ENCODE measurements at regions not wholly inside any gene's neighbourhood (a gene's known extent, or its start where the extent isn't known, plus 50 kb on each side); places are given as distances from the start of the nearest gene placed in this dataset.
"Not testable (repeated sequence)": the region's sequence is repeated elsewhere in the genome, so short reads cannot be mapped to it uniquely, and the experiment has no call there.

GRCh38 chr5:124872086-124872485 is 125.6 kb upstream of the ZNF608 start:
- DNase-seq (ENCODE audit: low spot score): no peak

GRCh38 chr5:124872615-124873014 is 126.2 kb upstream of the ZNF608 start:
- DNase-seq (ENCODE audit: low spot score): no peak

DNA sequence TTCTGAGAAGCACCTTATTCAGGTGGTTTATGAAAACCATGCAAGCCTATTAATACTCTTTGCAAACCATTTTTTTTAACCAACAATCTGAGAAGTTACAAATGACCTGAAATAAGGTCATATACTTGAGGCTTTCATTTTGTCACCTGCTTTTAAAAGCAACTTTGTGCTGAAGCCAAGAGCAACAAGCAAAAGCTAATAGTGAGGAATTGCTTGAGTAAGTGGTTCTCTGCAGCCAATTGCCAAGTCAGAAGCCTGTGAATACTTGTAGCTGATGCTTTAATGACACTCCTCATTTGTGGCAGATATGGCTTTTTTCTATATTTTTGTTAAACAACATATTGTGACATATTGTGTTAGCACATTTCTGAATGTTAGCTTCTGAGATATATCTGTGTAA is 126.7 kb upstream of the ZNF608 start:
- no peak for DNase-seq (ENCODE audit: low spot score)

GRCh38 chr5:124873713-124874112 is 127.3 kb upstream of the ZNF608 start:
- DNase-seq (ENCODE audit: low spot score): no peak

- no peak for DNase-seq (ENCODE audit: low spot score)
Observed at GRCh38 chr5:124876566-124876965, 130.1 kb upstream of the ZNF608 start.

- DNase-seq (ENCODE audit: low spot score): no peak
Observed at GRCh38 chr5:124876983-124877382, 130.5 kb upstream of the ZNF608 start.

DNA sequence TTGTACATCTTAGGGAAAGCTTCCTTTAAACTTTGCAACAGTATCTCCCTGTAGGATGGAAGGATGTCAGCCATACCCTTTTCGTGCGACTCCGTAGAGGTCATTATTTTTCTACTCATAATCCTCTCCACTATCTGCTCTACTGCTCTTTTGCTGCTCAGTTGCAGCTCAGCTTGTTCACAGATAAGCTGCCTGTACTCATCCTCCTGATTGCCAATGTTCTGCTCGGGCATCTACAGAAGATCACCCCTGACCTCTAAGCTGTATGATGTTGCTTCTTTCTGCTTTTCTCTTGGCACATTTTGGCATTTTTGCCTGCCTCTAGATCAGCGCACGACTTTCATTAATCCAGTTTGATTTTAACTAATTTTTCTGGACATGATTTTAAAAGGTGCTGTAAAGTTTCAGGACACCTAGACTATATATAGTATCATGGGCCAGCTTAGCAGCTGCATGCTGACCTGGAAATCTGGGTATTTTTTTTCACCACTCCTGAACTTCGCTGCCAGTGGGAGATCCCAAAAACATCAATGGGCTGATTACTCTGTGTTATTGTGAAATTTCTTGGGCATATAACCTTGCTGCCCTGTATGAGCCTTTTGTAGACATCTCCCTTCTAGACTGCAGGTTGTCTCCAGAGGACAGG is 131.2 kb upstream of the ZNF608 start:
- no peak for DNase-seq (ENCODE audit: low spot score)

DNA sequence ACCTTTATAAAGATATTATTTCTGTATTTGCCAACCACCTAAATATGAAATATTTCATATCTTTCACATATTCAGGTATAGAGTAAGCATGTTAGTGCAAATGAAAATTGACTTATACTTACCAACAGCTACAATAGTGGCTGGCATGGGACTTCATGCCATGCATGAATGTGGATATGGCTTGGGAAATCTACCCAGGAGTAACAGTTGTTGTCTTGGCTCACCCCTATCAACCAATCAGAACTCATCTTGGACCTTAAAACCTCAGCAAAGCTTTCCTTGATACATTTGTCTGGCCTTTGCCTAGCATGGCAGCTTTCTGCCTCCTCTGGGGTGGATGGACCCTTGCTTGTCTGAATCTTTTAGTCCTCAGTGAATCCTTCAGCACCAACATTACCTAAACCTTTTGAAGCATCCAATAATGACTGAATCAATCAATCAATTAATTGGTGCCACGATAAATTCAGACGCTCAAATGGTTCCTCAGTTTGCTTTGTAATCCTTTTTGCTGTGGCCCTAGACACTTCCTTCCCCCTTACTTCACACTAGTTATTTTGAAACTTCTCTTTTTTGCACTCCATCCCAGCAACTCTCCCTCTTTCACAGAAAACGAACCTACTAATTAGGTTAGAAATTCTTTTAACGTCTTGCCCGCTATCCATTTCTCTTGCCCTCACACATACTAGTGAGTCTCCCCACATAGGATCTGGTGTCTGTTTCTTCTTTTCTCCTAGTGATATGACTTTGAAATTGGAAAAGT is 132.3 kb upstream of the ZNF608 start:
- DNase-seq (ENCODE audit: low spot score): no peak

DNA sequence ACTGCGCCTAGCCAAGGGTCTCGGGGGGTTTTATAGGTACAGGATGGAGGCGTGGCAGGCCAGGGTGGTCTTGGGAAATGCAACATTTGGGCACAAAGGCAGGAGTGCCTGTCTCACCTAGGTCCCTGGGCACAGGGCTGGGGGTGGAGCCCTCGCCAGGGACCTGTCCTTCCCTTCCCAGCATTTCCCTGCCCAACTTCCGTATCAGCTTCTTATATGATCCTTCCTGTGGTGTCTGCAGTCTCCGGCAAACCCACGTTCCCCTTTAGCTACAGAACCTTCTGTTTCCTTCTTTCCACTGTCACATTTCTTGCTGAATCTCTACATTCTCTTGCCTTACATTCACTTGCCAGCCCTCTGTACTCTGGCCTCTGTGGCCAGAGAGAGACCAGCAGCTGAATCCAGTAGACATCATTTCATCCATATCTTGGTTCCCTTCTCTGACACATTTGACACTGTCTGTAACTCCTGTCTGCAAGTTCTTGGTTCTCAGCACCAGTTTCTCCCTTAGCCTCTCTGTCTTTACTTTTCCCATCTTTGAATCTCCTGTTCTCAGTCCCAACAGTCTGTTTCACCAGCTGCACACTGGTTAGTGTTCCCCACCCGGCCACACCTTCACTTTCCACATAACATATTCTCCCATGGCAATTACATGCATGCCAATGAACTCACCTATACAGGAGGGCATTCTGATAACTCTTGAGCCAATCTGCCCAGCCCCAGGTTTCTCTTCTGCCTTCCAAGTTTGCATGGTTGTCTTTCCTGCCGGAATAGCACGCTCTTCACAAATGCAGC is 134.7 kb upstream of the ZNF608 start:
- no peak for DNase-seq (ENCODE audit: low spot score)

- no peak for DNase-seq (ENCODE audit: low spot score)
Observed at GRCh38 chr5:124883681-124884080, 137.2 kb upstream of the ZNF608 start.

DNA sequence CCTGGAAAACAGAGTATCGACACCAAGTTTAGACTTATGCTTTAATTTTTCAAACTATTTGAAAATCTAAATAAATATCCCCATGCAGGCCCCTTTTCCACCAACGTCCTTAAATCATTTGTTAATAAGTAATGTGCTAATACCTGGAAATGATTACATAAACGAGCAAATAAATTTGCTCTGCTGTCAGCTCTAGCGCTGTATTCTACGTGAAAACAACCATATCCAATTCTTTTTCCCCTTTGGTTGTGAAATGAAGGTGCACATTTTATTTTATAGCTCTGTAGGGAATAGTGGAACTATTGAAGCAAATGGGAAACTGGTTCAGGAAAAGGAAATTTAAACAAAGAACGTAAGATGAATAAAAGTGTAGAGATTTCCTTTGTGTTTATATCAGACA is 137.7 kb upstream of the ZNF608 start:
- DNase-seq (ENCODE audit: low spot score): no peak

DNA sequence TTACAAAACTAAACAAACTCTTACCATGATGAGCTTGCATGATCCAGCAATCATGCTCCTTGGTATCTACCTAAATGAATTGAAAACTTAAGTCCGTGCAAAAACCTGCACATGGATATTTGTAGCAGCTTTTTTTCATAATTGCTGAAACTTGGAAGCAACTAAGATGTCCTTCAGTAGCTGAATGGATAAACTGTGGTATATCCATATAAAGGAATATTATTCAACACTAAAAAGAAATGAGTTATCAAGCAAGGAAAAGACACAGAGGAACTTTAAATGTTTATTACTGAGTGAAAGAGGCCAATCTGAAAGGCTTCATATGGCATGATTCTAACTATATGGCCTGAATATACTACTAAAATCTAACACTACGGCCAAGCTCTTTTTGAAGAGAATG is 139.1 kb upstream of the ZNF608 start:
- no peak for DNase-seq (ENCODE audit: low spot score)

DNA sequence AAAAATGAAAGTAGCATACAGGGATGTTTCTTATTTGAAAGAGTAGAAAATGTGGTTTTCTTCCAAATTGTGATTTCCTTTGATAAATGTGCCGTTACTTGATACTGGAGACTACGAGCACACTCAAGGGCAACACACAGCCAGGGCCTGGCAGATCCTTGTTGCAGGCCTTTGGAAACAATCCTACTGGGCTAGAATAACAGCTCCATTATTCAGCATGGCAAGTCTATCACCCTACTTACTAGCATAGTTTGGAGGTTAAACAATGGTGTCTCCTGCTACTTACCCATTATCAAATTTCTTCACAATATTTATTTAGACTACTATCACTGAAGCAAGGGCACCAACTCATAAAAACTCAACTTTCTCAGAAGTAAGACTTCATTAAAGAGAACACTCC is 140.8 kb upstream of the ZNF608 start:
- DNase-seq (ENCODE audit: low spot score): no peak

- DNase-seq (ENCODE audit: low spot score): no peak
Observed at GRCh38 chr5:124888050-124888506, 141.6 kb upstream of the ZNF608 start.

DNA sequence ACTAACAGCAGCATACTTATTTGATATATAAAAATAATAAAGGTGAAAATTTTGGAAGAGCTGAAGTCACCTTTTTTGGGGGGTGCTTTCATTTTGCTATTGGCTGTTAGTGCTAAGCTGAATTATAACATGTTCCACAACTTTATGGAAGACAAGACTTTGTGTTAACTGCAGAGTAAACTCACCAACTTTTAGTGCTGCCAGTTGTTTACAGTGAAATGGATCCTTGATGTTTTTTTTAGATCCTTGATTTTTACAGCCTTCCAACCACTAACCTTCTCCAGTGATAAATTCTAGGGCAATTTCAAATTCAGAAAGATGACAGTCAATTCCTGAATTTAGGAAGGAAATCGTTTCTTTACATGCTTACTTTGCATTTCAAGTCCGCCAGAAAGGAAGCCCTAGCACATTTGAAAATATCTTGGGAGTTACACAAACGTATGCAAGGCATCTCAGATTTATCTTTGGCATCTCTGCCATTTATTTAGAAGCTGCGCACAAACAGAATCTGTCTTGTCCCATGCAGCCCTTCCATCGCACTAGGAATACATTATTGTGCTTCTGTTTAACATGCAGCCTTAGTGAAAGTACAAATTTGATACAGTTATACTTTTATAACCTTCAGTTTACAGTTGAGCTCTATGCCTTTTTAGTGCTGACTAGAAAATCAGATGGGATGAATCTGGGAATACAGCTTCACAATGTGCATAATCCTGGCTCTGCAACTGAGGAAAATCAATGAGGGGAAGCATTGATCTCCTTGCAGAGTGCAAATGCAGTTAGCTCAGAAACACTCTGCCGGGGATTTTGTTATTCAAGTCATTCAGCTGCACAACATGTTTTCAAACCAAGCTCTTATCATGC is 142.4 kb upstream of the ZNF608 start:
- no peak for DNase-seq (ENCODE audit: low spot score)

- DNase-seq (ENCODE audit: low spot score): peak; percentile 33
Observed at GRCh38 chr5:124889486-124889825, 143.0 kb upstream of the ZNF608 start.

GRCh38 chr5:124889850-124890249 is 143.4 kb upstream of the ZNF608 start:
- no peak for DNase-seq (ENCODE audit: low spot score)

- not testable (repeated sequence) for DNase-seq (ENCODE audit: low spot score)
Observed at GRCh38 chr5:124890442-124890841, 144.0 kb upstream of the ZNF608 start.

- no peak for DNase-seq (ENCODE audit: low spot score)
Observed at GRCh38 chr5:124891179-124891578, 144.7 kb upstream of the ZNF608 start.

DNA sequence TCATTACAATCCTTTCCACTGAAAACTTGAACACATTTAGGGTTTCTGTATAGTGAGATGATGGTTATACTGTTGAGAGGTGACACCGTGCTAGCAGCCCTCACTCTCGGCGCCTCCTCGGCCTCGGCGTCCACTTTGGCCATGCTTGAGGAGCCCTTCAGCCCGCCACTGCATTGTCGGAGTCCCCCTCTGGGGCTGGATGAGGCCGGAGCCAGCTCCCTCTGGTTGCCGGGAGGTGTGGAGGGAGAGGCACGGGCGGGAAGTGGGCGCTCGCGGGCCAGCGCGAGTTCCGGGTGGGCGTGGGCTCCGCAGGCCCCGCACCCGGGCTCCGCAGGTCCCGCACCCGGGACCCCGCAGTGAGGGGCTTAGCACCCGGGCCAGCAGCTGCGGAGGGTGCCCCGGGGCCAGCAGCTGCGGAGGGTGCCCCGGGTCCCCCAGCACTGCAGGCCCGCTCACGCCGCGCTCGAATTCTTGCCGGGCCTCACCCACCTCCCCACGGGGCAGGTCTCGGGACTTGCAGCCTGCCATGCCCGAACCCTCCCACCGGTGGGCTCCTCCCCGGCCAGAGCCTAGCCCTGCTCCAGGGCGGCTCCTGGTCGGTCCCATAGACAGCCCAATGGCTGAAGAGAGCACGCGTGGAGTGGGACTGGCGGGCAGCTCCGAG is 145.9 kb upstream of the ZNF608 start:
- no peak for DNase-seq (ENCODE audit: low spot score)

DNA sequence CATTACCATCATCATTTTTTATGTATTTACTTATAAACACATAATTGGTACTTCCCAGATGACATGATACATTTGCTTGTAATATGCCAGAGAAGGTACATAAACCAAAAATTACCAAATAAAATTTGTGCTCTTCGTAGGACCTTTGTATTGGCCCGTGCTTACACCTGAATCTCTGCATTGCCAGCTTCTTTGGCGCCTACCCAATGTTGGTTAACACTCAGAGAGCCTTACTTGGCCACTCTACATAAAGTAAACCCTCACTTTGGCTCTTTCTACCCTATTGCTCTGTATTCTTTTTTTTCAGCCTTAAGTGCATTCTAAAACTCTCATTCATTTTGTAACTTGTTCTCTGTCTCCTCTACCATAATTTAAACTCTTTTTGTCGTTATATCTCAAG is 148.1 kb upstream of the ZNF608 start:
- no peak for DNase-seq (ENCODE audit: low spot score)

DNA sequence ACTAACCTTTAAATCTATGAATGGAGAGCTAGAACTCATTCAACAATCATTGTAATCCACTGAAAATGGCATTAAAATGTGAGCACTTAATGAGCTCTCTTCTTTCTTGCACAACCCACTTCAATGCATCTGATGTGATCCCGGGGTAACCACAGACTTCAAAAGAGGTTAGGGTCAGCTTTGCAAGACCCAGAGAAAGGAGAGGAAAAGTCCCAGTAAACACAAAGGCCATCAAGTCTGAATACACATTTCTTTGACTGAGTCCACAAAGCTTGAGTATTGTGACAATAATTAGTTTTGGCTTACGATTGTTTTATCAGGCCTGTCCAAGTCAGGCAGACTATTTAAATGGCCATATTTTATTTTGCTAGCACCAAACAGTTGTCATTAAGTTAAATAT is 148.8 kb upstream of the ZNF608 start:
- DNase-seq (ENCODE audit: low spot score): no peak

Data from kidney capillary endothelial cell (primary cell).